Activated naive CD4-positive, alpha-beta T cell treated with anti-CD3 and anti-CD28 coated beads, Interleukin-2, amount 50 U/mL, for 72 hours (primary cell): ENCODE measurements at regions not wholly inside any gene's neighbourhood (a gene's known extent, or its start where the extent isn't known, plus 50 kb on each side); places are given as distances from the start of the nearest gene placed in this dataset.

Source experiments
- ATAC-seq, 2 donors: fragments of 150-1000 bp; cut with Tn5 transposase; 2 replicates each; pipeline ENCODE4 v1.10.0; 2021; ENCODE audit warnings: mild to moderate bottlenecking in 2 of 2, moderate library complexity in 2 of 2
- DNase-seq, 2 donors: peaks; one replicate each; pipeline ENCODE4 v3.0.0; 2021 to 2022; ENCODE audit warnings: low spot score in 2 of 2
- H3K27ac Mint-ChIP-seq, 2 donors: one replicate each; pipeline ENCODE4 v1.8.0; 2022; ENCODE audit warnings: mild to moderate bottlenecking in 2 of 2, mixed read lengths in 2 of 2
- H3K36me3 Mint-ChIP-seq, 2 donors: one replicate each; pipeline ENCODE4 v1.8.0; 2022; ENCODE audit warnings: mixed read lengths in 2 of 2
- H3K9me3 Mint-ChIP-seq, 2 donors: one replicate each; pipeline ENCODE4 v1.8.0; 2022; ENCODE audit warnings: mixed read lengths in 2 of 2

- ATAC-seq (no peak), DNase-seq (no peak)
- no peak overlapping the region for H3K27ac Mint-ChIP-seq
- H3K9me3 Mint-ChIP-seq = peaks cover 4% of the 10 kb centered on the region in 2 donors
- H3K36me3 Mint-ChIP-seq = no peaks in the 10 kb centered on the region
Measured at GRCh38 chr6:170074907-170075306, 216.0 kb downstream of the DLL1 start.

GRCh38 chr6:170074435-170074834 is 216.4 kb downstream of the DLL1 start:
- Mint-ChIP-seq H3K9me3 (peaks cover 4% of the 10 kb centered on the region in 2 donors), H3K36me3 (peaks cover under 1% of the 10 kb centered on the region in 2 donors), H3K27ac (no peak overlapping the region)
- ATAC-seq (no peak), DNase-seq (no peak)

GRCh38 chr6:170073846-170074245 is 217.0 kb downstream of the DLL1 start:
- no peak for ATAC-seq
- peak in 1 of 2 donors; percentile 18 for DNase-seq
- Mint-ChIP-seq H3K36me3 (peaks cover 4% of the 10 kb centered on the region in 2 donors), H3K9me3 (peaks cover 0 to 3% of the 10 kb centered on the region in 2 donors), H3K27ac (no peak overlapping the region)

GRCh38 chr6:170072246-170072645 is 218.6 kb downstream of the DLL1 start:
- no peak for DNase-seq
- H3K36me3 Mint-ChIP-seq = peaks cover 4% of the 10 kb centered on the region in 2 donors
- no peak for ATAC-seq
- H3K9me3 Mint-ChIP-seq = peaks cover 0 to 3% of the 10 kb centered on the region in 2 donors
- H3K27ac Mint-ChIP-seq = no peak overlapping the region

- Mint-ChIP-seq H3K36me3 (peaks cover 4% of the 10 kb centered on the region in 2 donors), H3K27ac (no peak overlapping the region), H3K9me3 (peaks cover 0 to 3% of the 10 kb centered on the region in 2 donors)
- ATAC-seq (peak in 1 of 2 donors; percentile 56), DNase-seq (no peak)
Measured at GRCh38 chr6:170069611-170070010, 221.3 kb downstream of the DLL1 start.

- Mint-ChIP-seq H3K9me3 (peaks cover 0 to 3% of the 10 kb centered on the region in 2 donors), H3K36me3 (peaks cover 4% of the 10 kb centered on the region in 2 donors), H3K27ac (no peak overlapping the region)
- DNase-seq = peak in 1 of 2 donors; percentile 26
- no peak for ATAC-seq
Measured at GRCh38 chr6:170068496-170068895, 222.4 kb downstream of the DLL1 start.

GRCh38 chr6:170067923-170068360 is 222.9 kb downstream of the DLL1 start:
- Mint-ChIP-seq H3K27ac (no peak overlapping the region), H3K36me3 (peaks cover 4% of the 10 kb centered on the region in 2 donors), H3K9me3 (peaks cover 0 to 3% of the 10 kb centered on the region in 2 donors)
- ATAC-seq (no peak), DNase-seq (peak in 1 of 2 donors; percentile 33)

GRCh38 chr6:170067181-170067641 is 223.7 kb downstream of the DLL1 start:
- ATAC-seq (no peak), DNase-seq (peak in 1 of 2 donors; percentile 49)
- Mint-ChIP-seq H3K27ac (no peak overlapping the region), H3K9me3 (peaks cover 0 to 3% of the 10 kb centered on the region in 2 donors), H3K36me3 (peaks cover 4% of the 10 kb centered on the region in 2 donors)

GRCh38 chr6:170066679-170067078 is 224.2 kb downstream of the DLL1 start:
- peak in 1 of 2 donors; percentile 46 for DNase-seq
- no peak for ATAC-seq
- Mint-ChIP-seq H3K36me3 (peaks cover 4% of the 10 kb centered on the region in 2 donors), H3K9me3 (peaks cover 0 to 3% of the 10 kb centered on the region in 2 donors), H3K27ac (no peak overlapping the region)

GRCh38 chr6:170063851-170064602 is 226.9 kb downstream of the DLL1 start:
- DNase-seq = peak in 1 of 2 donors; percentile 26
- H3K27ac Mint-ChIP-seq = peak overlapping the region in 1 of 2 donors; percentile 68
- no peaks in the 10 kb centered on the region for H3K9me3 Mint-ChIP-seq
- no peaks in the 10 kb centered on the region for H3K36me3 Mint-ChIP-seq
- ATAC-seq = no peak

- DNase-seq (peak in 1 of 2 donors; percentile 47), ATAC-seq (no peak)
- Mint-ChIP-seq H3K27ac (no peak overlapping the region), H3K9me3 (no peaks in the 10 kb centered on the region), H3K36me3 (no peaks in the 10 kb centered on the region)
Measured at GRCh38 chr6:170063431-170063830, 227.4 kb downstream of the DLL1 start.

GRCh38 chr6:170062915-170063241 is 228.0 kb downstream of the DLL1 start:
- ATAC-seq (no peak), DNase-seq (peak in 1 of 2 donors; percentile 26)
- H3K36me3 Mint-ChIP-seq = no peaks in the 10 kb centered on the region
- peak overlapping the region; percentile 14 to 29 for H3K27ac Mint-ChIP-seq
- no peaks in the 10 kb centered on the region for H3K9me3 Mint-ChIP-seq

GRCh38 chr6:170062209-170062914 is 228.5 kb downstream of the DLL1 start:
- Mint-ChIP-seq H3K36me3 (no peaks in the 10 kb centered on the region), H3K9me3 (no peaks in the 10 kb centered on the region), H3K27ac (peak overlapping the region; percentile 14 to 29)
- DNase-seq (peak in 1 of 2 donors; percentile 40), ATAC-seq (no peak)

GRCh38 chr6:170058878-170059485 is 231.9 kb downstream of the DLL1 start:
- Mint-ChIP-seq H3K27ac (no peak overlapping the region), H3K36me3 (no peaks in the 10 kb centered on the region), H3K9me3 (no peaks in the 10 kb centered on the region)
- DNase-seq (no peak), ATAC-seq (no peak)

GRCh38 chr6:170057961-170058877 is 232.7 kb downstream of the DLL1 start:
- Mint-ChIP-seq H3K27ac (no peak overlapping the region), H3K9me3 (no peaks in the 10 kb centered on the region), H3K36me3 (no peaks in the 10 kb centered on the region)
- ATAC-seq (no peak), DNase-seq (peak in 1 of 2 donors; percentile 40)
